GM12891 (cell line): ENCODE measurements at regions not wholly inside any gene's neighbourhood (a gene's known extent, or its start where the extent isn't known, plus 50 kb on each side); places are given as distances from the start of the nearest gene placed in this dataset.
"Not testable (repeated sequence)": the region's sequence is repeated elsewhere in the genome, so short reads cannot be mapped to it uniquely, and the experiment has no call there.

Experiments used
- DNase-seq: peaks from one replicate; pipeline ENCODE4 v3.0.0; 2011; ENCODE audit warnings: low spot score; ENCODE audit not compliant: insufficient read length
- FAIRE-seq: peaks from 2 replicates; lab custom pipeline; 2011; peaks lifted over from hg19 to GRCh38; lab: Jason Lieb, UNC
- PAX5 ChIP-seq: IDR thresholded peaks from 2 replicates; pipeline ENCODE4 v1.6.1; 2011; ENCODE audit warnings: low read length, moderate library complexity, mild to moderate bottlenecking; ENCODE audit not compliant: insufficient read depth, severe bottlenecking
- POLR2A ChIP-seq: IDR thresholded peaks from 2 replicates; pipeline ENCODE4 v1.6.1; 2011; ENCODE audit warnings: low read depth, low read length, control low read depth
- POLR2AphosphoS5 ChIP-seq: IDR thresholded peaks from 2 replicates; pipeline ENCODE4 v1.6.1; 2011; ENCODE audit warnings: low read depth, low read length, control low read depth
- POU2F2 ChIP-seq: IDR thresholded peaks from 2 replicates; pipeline ENCODE4 v1.6.1; 2011; ENCODE audit warnings: low read depth, mild to moderate bottlenecking, control low read depth, low read length, moderate library complexity
- SPI1 ChIP-seq: IDR thresholded peaks from 2 replicates; pipeline ENCODE4 v1.6.1; 2011; ENCODE audit warnings: low read depth, low read length, control low read depth
- TAF1 ChIP-seq: IDR thresholded peaks from 2 replicates; pipeline ENCODE4 v1.6.1; 2011; ENCODE audit warnings: low read depth, low read length, control low read depth

- no peak for DNase-seq
- no peak for FAIRE-seq
- TF ChIP-seq POLR2AphosphoS5 = no peak
- no peak for TF ChIP-seq POLR2A
- no peak for TF ChIP-seq PAX5
- no peak for TF ChIP-seq SPI1
Measured at GRCh38 chr18:10143596-10143995, 229.8 kb downstream of the VAPA start.

- FAIRE-seq (no peak), DNase-seq (no peak)
- TF ChIP-seq SPI1 = no peak
- TF ChIP-seq POLR2AphosphoS5 = no peak
- no peak for TF ChIP-seq POU2F2
- no peak for TF ChIP-seq PAX5
- no peak for TF ChIP-seq TAF1
- TF ChIP-seq POLR2A = no peak
Measured at GRCh38 chr18:10145546-10145945, 231.7 kb downstream of the VAPA start.

DNA sequence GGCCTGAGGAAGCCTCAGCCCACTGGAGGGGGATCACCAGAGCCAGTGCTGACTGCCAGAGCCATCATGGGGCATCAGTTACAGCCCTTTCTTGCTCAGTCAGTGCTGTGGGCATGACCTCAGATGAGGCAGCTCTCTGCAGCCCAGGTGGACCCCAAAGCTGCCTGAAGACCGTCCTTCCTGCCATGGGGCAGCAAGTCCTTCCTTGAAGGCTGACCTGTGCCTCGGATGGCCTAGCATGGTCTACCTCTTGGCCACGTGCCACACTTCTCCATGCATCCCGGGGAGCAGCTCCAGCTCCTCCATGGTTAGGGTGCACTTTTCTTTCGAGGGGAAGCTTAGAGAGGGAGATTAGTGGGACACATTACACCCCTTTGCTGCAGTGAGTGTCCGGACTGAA, 233.4 kb downstream of the VAPA start:
- FAIRE-seq = no peak
- no peak for TF ChIP-seq POU2F2
- no peak for TF ChIP-seq POLR2AphosphoS5
- no peak for TF ChIP-seq TAF1
- no peak for TF ChIP-seq POLR2A
- TF ChIP-seq PAX5 = no peak
- no peak for TF ChIP-seq SPI1
- DNase-seq = no peak

DNA sequence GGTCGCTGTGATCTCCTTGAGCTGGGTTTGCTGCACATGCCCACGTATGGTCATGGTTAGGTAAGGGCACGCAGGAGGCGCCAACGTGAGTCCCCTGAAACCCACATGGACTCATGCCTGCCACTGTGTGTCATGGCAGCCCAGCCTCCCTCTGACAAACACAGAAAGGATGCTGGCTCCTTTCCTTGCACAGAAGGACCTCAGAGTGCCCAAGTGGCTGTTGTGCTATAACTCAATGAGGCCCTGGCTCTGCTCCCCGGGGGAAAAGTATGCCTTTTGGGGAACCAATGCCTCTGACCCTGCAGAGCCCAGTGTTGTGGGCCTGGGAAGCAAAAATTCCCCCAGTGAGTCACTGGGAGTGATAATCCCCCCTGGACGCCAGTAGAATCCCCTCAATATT, 233.9 kb downstream of the VAPA start:
- TF ChIP-seq TAF1 (no peak), POLR2AphosphoS5 (no peak), POLR2A (no peak), SPI1 (no peak), PAX5 (no peak)
- DNase-seq = no peak
- no peak for FAIRE-seq

- FAIRE-seq (no peak), DNase-seq (no peak)
- no peak for TF ChIP-seq PAX5
- no peak for TF ChIP-seq POLR2AphosphoS5
- no peak for TF ChIP-seq TAF1
- TF ChIP-seq POU2F2 = no peak
- TF ChIP-seq POLR2A = no peak
- no peak for TF ChIP-seq SPI1
Measured at GRCh38 chr18:10148189-10148929, 234.5 kb downstream of the VAPA start.

DNA sequence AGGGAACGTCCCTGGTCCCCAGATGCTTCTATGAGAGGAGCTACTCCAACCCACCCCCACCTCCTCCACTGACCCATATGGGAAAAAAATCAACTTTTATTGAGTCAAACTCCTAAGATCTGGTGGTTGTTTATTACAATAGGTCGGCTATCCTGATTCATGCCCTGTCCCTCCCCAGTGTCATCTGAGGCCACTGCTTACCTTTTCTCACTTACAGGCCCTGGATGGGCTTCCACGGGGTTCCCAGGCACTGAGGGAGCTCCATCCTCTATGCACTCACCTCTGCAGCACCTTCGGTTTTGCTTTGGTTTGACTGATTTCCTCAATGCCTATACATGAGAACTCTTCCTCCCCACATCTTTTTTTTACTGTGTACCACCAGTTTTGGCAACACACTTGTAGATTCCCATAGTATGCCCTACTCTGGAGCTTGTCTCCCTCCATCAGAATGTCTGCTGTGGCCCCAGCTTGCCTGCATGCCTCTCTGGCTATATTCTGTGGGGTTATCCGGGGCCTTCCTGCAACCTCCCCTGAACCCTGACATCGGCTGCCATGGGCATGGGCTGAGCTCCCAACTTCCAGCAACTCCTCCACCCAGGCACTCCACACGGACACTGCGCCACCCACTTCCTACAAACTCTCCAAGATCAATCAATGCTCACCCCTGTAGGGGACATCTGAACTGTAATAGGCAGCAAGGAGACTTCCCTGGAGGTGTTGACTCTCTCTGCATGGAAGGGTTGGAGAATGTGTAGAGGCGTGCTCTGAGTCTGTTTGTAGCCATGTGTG, 236.1 kb downstream of the VAPA start:
- FAIRE-seq (no peak), DNase-seq (no peak)
- TF ChIP-seq PAX5 (no peak), SPI1 (no peak), POLR2AphosphoS5 (no peak), TAF1 (no peak), POLR2A (no peak), POU2F2 (no peak)

- FAIRE-seq, DNase-seq: not testable (repeated sequence)
Measured at GRCh38 chr18:10150576-10150975, 236.8 kb downstream of the VAPA start.

- no peak for DNase-seq
- TF ChIP-seq POU2F2 (no peak), TAF1 (no peak), POLR2A (no peak), PAX5 (no peak), POLR2AphosphoS5 (no peak), SPI1 (no peak)
- no peak for FAIRE-seq
Measured at GRCh38 chr18:10152475-10152874, 238.7 kb downstream of the VAPA start.

DNA sequence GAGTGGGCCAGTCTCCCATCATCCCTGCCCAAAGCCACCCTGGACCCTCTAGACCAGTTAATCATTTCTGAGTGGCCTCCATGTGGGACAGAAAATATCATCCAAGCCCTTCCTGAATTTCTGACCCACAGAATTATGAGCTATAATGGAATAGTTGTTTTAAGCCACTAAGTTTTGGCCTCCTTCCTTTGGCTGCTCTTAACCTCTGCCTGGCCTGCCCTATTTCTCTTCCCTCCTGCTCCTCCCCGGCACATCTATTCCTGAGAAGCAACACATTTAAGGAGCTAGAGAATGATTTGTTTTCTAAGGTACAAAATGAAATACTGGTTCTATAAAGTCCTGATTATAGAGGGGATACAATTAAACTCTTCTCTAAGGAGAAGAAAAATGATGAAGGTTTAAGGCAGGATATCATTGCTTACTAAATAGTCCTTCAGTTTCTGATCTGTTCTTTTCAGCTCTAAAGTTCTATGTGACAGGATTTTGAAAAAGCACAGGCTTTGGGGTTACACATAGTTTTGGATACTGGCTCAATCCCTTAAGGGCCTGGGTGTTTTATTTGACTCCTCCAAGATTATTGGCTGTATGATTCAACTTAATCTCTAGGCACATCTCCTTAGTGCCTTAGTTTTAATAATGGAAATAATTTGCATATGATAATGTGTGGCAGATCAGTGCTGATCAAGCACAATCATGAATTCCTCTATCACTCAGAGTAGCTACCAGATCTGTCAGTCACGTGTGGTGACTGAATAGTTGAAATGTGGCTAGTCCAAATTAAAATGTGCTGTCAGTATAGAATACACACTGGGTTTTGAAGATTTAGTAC, 240.3 kb downstream of the VAPA start:
- FAIRE-seq (no peak), DNase-seq (no peak)
- TF ChIP-seq SPI1 (no peak), POLR2AphosphoS5 (no peak), PAX5 (no peak), POU2F2 (no peak), POLR2A (no peak), TAF1 (no peak)
